ENCODE measurements at regions not wholly inside any gene's neighbourhood (a gene's known extent, or its start where the extent isn't known, plus 50 kb on each side); places are given as distances from the start of the nearest gene placed in this dataset.

DNA sequence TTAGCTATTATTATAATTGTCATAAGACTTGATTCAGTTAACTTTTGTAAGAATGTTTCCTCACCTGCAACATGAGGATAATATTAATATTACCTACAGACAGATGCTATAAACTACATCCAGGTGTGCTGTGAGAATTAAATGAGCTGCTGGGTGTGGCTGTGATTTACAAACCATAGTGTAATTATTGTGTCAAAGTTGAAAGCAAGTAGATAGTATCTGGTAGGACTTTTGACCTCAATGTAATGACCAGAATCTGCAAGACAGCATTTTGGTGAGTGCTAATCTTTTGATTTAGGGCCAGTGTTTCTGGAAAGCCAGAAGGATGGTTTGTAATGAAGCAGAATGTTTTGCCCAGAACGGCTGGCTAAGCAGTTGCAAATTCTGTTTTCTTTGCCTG is 162.5 kb downstream of the TRMT11 start:
- DNase-seq = no peak

DNA sequence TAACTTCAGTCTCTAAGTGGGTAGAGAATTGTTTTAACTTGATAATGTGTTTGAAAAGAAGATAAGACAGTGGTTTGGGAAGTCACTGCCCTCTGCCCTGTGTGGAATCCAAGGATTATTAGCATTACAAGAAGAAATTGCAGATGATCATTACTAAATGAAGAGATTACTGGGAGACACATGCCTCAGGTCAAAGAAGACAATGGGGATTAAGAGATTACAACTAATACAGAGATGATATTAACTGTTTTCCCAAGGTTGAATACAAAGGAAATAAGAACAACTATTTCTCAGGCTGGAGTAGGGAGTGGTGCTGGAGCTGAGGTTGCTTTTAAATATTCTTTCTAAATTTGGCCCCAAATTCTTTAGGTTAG is 166.0 kb downstream of the TRMT11 start:
- no peak for DNase-seq

DNA sequence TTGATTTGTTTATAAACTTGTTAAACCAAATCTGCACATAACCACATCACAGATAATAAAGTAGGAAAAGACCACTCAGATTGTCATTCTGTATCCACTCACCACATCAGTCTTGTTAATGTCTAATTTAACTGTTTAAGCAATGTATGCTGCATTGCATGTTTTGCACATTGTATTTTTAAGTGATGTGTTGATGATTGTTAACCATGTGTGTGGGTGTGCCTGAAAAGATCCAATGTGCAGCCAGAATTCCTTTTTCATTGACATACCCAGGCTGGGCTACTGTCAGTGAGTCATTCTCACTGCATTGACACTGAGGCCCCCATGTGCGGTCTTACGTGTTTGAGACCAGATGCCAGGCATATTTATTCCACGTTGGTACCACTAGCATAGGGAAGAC is 167.3 kb downstream of the TRMT11 start:
- DNase-seq = no peak

DNA sequence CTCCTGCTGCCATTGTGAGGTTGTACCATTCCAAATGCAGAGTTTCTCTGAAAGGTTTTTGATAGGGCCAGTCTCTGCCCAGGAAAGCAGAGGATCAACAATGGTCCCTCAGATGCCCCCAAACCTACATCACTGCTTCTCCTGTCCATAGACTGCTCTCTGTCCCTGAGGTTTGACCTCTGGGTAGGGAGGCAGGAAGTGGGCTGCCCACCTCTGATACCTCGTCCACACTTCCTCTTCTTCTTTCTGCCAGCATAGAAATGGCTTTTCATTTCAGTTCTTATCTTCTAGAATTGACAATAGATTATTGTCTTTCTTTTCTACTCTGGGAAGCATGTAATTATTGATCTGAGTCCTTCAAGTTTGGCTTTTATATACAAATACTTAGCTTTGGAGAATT is 170.6 kb downstream of the TRMT11 start:
- no peak for DNase-seq

DNA sequence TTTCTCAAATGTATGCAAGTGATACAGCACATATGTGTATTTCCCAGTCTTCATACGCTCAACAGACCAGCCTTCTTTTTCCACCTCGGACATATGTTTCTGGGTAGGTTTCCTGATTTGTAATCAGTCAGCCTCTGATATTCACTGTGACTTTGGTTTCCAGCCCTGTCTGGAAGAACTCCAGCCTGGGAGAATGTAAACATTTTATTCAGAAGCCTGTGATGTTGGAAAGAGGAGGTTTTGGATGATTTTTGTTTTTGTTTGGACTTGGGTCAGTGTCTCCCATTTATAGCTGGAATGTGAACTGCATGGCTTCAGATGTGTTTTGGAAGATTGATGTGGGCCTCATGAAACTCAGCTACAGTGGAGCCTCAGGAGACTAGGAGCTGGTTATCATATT is 172.2 kb upstream of the CENPW start:
- no peak for DNase-seq

DNA sequence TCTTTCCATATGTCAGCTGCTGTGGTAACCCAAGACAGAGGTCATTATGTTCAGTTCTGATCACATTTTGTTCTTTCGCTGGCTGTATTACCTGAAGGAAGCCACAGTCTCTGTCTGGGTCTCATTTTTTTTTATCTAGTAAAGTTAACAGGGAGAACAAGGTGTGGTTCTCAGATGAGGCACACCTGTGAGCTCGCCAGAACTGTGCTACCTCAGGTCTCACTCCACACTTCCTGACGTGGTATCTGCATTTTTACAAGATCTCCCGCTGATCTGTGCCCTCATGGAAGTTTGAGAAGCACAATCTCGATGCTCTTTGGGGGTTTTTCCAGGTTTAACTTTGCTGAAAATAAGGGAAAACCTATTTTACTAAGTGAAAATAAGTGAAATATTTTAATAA is 169.5 kb upstream of the CENPW start:
- no peak for DNase-seq

DNA sequence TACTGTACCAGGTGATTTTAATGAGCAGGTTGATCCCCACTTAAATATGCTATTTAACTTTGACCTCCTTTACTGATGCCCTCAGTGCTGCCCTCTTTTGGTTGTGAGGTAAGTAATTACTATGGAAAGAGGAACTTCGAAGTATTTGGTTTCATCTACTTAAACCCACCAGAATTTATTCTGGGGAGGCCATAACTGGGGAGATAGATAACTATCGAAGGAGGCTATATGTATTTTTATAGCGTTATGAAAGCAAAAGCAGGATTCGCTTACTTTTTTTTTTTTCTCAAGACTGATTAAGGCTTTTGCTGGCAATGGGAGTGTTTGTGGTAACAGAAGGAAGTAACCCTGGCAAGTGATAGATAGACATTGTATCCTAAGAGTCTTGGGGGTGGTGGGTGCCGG is 168.9 kb upstream of the CENPW start:
- peak in 1 of 5 experiments; percentile 54 for DNase-seq

DNA sequence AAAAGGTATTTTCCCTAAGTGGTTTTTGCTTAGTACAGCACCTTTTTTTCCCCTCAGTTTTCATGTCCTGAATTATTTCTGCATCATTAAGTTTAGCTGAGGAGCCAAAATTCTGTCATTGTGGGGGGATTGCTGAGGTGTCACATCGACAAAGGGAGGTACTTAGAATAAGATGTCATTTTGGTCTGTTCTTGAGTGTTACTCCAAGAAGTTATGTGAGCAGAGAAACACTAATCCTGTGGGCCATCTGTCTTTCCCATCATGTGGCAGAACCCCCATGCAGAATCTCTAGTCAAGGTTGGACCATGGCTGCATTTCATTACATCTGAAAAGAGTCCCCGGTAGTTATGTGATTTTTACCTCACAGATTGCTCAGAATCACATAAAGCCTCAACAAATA is 167.8 kb upstream of the CENPW start:
- DNase-seq = no peak

DNA sequence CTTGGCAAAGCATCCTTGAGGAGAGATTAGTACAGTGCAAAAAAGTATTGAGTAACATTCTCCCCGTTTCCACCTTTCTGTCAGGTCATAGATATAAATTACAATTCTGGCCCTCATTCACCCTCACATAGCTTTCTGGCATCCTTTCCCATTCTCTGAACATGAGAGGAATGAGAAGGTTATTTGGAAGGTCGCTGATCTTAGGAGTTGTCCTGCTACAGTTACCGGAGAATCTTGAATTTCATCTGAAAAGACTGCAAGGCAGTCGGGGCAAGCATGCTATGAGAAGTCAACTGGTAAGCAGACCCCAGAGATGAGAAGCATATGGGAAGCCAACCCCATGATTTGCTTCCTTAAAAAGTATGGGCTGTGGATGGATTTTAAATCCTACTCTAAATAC is 166.7 kb upstream of the CENPW start:
- DNase-seq = no peak

DNA sequence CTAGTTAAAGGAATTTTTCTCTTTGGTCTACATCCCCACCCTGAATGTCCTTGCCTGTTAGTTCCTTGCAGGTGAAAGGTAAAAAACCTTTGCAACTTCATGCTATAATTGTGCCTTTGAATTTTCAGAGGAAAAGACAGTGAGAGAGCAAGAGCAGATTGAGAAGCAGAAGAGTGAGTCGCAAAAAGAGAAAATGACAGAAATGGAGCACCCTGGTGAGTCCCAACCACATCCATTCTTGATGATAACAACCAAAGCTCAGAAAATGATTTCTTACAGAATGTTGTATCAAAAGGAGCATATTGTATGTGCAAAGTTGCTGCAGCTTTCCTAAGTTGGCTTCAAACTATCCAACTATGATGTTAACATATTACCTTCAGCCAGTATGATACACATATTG is 165.2 kb upstream of the CENPW start:
- no peak for DNase-seq

DNA sequence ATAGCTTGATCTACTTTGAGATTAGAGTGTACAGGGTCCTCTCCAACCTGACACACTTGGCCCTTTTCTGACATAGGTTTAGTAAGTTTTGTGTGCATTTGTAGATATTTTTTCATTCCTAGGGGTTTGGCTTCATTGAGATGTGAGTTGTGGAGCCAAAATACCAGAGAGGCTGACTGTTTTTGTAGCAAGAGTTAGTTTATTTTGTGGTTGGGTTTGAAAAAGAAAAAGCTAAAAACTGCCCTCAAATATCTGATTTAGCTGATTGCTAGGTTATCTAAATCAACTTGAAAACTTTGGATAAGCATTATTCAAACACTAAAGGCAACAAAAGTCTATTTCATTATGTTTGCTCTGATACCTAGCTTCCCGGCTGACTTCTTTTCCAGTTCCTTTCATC is 164.7 kb upstream of the CENPW start:
- no peak for DNase-seq

DNA sequence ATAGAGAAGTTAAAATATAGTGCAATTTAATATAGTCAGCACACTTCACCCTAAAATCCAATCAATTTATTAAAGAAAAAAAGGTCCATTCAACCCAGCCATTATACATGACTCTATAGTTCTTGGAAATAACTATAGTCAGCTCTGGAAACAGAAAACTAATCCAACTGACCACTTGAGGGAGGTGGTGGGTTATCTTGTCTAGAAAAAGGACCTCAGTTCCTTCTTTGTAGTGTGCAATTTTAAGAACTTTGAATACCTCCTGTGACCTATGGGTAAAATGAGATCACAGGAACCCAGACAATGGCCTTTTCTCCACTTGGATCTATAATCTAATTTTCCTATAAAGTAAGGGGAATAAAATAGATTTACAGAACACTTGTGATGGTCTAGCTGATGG is 163.6 kb upstream of the CENPW start:
- DNase-seq = no peak

DNA sequence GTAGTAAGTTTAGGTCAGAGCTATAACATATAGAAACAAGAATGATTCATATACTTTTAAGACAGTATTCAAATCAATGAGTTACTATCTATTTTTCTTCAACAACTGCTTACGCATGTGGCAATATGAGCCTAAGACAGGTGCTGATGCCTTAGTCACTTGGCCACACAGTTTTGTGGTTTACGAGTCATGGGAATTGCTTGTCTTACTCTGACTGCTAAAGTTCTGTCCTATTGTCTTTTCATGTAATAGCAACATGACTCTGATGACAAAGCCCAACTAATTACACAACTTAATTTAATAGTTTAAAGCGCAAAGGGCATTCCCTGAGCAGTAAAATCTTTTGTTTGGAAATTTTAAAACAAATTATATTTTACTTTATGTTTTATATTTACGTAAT is 159.3 kb upstream of the CENPW start:
- peak in 1 of 5 experiments; percentile 12 for DNase-seq

DNA sequence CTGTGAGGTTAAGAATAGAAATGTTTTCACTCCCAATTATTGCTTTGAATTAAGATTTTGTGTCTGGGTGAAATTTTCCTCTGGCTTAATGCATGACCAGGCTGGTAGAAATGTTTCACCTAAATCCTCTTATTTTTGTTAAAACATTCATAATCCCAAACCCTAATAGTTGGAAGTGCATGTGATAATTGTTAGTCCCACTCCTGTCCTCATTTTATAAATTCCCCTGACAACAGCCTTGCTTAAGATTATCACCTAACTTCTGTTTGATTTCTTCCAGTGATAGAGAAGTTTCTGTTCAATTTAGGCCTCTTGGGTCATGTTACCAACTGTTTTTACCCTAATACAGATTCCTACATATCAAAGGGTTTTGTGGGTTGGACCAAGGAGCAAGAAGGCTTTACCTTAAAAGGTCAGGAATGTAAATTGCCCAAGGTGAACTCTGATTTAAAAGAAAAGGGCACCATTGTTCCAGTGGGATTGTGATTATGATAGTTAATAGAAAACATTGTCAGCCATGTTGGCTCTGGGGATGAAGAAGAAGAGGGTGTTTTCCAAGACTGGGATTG is 158.7 kb upstream of the CENPW start:
- no peak for DNase-seq

DNA sequence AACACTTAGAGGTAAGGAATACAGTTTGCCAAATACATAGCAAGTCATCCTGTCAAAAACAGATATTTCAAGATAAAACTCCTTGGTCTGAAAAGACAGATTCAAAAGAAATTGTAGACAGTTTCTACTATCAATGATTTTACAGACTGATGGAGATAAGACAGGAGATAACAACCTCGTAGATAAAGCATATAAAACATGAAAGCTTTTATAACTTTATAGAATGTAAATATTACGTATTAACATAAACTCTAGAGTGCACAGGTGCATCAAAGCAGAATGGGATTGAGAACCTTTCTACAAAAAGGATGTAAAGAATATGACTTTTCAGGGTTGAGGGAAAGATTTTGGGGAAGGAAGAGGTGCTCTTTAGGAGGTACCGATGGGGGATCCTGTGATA is 158.0 kb upstream of the CENPW start:
- DNase-seq = no peak

DNA sequence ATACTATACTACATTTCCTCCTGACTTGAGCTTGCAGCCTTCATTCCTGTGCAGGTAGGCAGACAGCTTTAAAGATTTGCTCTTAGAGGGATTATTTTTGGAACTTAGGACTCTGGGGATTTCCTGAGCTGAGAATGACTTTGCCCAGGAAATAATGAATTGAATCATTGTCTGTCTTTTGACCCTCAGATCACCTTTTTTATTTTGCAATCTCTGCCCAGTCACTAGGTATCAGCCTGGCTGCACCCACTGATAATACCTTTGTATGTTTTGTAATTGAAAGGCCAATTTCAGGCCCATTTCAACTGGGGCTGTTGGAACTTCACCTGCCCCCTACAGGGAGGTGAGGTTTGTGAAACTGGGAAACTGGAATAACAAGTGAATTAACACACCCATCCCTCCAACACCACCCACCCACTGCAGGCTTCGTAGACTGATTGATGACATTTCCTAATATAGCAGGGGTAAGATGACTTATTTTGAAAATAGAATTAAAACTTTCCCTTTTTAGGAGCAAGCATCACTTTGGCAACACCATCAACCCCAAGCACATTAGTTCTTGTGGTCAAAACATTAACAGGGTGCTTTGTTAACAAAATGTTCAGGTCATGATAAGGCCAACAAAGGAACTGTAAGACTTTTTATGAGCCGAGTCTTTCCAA is 157.1 kb upstream of the CENPW start:
- no peak for DNase-seq

DNA sequence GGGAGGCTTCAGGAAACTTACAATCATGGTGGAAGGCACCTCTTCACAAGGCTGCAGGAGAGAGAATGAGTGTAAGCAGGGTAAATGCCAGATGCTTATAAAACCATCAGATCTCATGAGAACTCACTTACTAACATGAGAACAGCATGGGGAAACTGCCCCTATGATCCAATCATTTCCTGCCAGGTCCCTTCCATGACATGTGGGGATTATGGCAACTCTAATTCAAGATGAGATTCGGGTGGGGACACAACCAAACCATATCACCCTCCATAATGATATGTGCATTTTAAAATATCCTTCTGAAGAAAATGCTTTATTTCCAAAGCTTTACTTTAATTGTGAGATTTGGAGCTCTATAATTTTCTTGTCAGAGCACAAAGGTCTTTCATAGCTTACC is 154.1 kb upstream of the CENPW start:
- DNase-seq = no peak

DNA sequence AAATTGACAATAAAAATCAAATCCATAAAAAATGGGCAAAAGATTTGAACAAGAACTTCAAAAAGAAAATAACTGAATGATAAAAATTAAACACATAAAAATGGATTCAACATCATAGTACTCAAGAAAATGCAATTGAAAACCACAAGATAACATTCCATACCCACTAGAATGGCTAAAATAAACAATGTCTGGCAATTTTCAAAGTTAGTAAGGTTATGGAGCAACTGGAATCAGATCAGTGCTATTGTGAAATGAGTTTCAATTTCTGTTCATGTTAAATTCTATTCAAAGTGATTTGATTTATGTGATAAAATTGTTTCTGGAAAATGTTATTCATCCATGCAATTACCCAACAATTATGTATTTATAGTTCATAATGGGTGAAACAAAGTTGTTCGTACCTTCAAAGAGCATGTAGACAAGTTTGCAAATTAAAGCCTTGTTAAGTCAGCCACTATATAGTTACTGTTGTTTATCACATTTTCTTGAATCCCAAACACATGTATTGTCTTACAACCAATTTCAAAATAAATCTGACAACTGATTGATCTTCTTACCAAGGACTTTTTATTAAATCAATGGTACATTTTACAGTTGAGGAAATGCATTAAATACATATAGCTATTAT is 151.5 kb upstream of the CENPW start:
- no peak for DNase-seq

DNA sequence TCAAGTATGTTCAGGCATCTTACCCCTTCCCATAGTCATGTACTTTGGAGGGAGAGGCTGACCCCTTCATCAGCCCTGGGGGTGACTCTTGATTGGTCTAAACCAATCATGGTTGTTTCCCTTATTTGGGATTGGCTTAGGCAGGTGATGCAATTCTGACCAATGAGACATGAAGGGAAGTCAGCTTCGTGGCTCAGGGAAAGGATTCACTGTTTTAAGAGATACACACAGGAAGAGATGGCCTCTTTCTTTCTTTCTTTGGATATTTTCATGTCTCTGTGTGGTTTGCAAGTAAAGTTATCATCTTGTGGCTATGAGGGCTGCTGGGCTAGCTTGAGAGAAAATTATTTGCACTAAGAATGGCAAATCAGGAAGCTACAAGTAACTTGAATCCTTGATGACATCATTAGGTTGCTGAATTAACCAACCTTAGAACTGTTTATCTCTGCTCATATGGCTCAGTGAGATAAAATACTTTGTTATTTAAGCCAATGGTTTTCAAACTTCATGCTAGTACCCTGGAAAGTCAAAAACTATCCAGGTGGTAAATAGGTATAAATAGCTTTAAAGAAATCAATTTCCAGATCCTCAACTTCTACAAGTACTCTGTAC is 144.2 kb upstream of the CENPW start:
- no peak for DNase-seq

DNA sequence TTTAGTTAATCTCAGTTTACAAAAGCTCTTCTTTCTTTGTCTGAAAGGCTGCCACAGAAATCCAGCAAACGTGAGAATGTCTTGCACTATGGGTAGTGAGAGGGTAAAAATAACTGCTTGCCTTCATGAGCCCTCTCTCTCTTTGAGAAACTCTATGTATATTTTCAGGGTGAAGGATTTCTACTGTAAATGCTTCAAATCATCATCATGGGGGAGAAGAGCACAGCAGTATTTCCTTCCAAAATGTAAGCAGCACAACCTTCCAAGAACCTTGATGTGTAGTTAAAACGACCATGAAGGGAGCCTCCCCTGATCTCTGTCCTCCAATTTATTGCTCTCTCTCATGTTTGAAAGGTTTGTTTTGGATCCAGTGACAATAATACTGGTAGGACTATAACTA is 141.3 kb upstream of the CENPW start:
- DNase-seq = no peak

DNA sequence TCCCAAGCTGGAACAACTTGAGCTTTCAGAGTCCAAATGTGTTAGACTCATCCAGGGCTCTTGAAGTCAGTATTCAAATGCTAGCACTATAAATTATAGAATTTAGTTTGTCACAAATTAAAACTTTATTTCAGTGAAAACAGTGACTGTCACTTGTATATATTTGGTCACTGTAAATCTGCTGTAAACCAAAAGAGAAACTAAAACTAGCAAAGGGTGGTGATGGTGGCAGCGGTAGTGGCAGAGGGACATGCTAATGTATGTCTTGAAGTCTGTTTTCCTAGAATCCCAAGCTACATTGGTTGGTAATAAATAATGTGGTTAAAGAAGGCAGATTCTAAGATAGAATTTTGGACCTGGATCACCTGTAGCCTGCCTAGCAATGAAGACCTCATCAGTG is 140.4 kb upstream of the CENPW start:
- peak in 1 of 5 experiments; percentile 41 for DNase-seq

DNA sequence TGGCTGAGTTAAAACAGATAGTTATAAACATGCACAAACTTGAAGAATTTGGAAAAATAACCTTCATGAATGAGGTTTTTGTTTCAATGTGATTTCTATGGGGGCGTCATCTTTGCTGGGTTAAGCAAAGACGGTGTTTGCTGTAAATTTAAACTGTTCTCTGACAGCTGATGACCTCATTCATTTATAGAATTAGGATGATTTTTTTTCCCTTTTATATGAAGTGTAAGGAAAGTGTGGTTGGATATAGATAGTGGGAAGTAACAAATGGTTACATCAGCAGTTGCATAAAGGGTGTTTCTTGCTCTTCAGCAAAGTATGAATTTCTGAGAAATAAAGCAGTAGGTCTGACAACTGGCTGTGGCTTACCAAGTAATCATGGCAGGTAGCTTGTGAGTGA is 137.2 kb upstream of the CENPW start:
- no peak for DNase-seq

DNA sequence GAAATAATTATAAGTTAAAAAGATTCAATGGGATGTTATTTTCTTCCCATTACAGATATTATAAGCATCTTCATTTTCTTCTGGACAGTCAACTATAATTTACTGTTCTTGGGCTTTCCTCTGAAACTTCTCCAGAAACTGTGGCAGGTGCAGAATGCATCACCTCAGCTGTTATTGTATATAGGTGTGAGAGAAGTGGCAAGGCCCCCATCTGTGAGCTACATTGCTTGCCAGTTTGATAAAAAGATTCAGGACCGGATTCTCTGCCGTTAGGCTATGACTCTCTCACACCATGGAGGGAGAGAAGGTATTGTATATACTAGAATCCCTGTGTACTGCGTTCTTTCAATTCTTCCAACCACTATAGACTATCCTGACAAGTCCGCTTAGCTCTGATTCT is 135.8 kb upstream of the CENPW start:
- DNase-seq = no peak

DNA sequence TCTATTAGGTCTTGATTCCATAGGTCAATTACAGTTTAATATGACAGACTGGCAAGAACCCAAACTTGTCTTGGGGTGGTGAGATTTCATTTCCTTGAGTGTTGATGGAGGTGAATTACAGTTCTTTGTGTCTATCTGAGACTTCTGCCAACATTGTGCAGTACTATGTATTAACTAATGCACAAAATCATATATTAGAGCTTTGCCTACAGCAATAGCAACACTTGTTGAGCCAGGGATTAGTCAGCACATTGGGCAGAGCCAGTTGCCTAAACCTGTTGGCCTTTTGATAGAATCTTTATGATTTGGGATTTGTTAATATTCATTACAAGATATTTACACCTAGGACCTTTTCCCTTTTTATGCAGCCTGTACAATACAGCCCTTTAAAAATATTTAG is 135.3 kb upstream of the CENPW start:
- DNase-seq = no peak

All from T-helper 2 cell (primary cell).